ENCODE measurements at regions not wholly inside any gene's neighbourhood (a gene's known extent, or its start where the extent isn't known, plus 50 kb on each side); places are given as distances from the start of the nearest gene placed in this dataset.

DNA sequence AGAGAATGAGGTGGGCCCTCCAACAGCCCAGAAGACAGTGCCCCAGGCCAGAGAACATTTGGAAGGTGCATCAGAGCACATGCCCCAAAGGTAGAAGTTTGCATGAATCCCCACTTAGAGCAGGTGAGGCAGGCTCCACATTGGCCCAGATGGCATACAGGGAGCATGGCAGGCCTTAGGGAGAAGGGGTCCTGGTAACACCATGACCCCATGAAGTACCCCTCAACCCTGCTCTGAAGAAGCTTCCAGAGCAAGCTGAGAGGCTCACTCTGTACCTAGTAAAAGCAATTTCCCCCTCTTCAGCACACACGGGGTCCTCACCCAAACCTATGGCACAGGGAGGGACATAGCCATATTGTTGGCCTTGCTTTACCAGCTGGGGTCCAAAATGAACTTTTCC, 162.6 kb downstream of the BUB3 start:
- TF ChIP-seq EZH2 (IDR thresholded peaks at IDR 0.05) = no peak
- TF ChIP-seq, protein P1, sequence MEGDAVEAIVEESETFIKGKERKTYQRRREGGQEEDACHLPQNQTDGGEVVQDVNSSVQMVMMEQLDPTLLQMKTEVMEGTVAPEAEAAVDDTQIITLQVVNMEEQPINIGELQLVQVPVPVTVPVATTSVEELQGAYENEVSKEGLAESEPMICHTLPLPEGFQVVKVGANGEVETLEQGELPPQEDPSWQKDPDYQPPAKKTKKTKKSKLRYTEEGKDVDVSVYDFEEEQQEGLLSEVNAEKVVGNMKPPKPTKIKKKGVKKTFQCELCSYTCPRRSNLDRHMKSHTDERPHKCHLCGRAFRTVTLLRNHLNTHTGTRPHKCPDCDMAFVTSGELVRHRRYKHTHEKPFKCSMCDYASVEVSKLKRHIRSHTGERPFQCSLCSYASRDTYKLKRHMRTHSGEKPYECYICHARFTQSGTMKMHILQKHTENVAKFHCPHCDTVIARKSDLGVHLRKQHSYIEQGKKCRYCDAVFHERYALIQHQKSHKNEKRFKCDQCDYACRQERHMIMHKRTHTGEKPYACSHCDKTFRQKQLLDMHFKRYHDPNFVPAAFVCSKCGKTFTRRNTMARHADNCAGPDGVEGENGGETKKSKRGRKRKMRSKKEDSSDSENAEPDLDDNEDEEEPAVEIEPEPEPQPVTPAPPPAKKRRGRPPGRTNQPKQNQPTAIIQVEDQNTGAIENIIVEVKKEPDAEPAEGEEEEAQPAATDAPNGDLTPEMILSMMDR (IDR thresholded peaks at IDR 0.05) = no peak
- TF ChIP-seq EZH2phosphoT487 (IDR thresholded peaks at IDR 0.05) = no peak
- Histone ChIP-seq H3K9me3 (ENCODE audit: low read depth) (no peaks in the 10 kb centered on the region), H3K79me2 (ENCODE audit: low read depth) (no peaks in the 10 kb centered on the region), H3F3A (ENCODE audit: low read depth) (no peaks in the 10 kb centered on the region), H3K4me3 (no peak overlapping the region), H3K9ac (no peak overlapping the region), H3K36me3 (no peaks in the 10 kb centered on the region), H2AFZ (replicated peaks) (no peak overlapping the region), H4K20me1 (ENCODE audit: low read depth) (no peaks in the 10 kb centered on the region), H3K4me1 (peaks cover 26% of the 10 kb centered on the region), H3K27ac (no peak overlapping the region), H3K4me2 (no peak overlapping the region), H3K27me3 (no peaks in the 10 kb centered on the region)
- Mint-ChIP-seq H3K4me1 (no peaks in the 10 kb centered on the region), H3K36me3 (no peaks in the 10 kb centered on the region), H3K4me3 (no peak overlapping the region), H3K27ac (no peak overlapping the region), H3K9me3 (no peaks in the 10 kb centered on the region), H3K27me3 (ENCODE audit: insufficient read depth, low read depth) (no peaks in the 10 kb centered on the region)
- DNase-seq (ENCODE audit: low spot score) = no peak

GRCh38 chr10:123318516-123318915, 164.3 kb downstream of the BUB3 start:
- Mint-ChIP-seq H3K36me3 (no peaks in the 10 kb centered on the region), H3K4me1 (no peaks in the 10 kb centered on the region), H3K4me3 (no peak overlapping the region), H3K27ac (no peak overlapping the region), H3K9me3 (no peaks in the 10 kb centered on the region), H3K27me3 (ENCODE audit: insufficient read depth, low read depth) (no peaks in the 10 kb centered on the region)
- Histone ChIP-seq H3K27ac (no peak overlapping the region), H2AFZ (replicated peaks) (no peak overlapping the region), H3K9me3 (ENCODE audit: low read depth) (no peaks in the 10 kb centered on the region), H3K4me1 (peaks cover 12% of the 10 kb centered on the region), H3K36me3 (no peaks in the 10 kb centered on the region), H3K4me3 (no peak overlapping the region), H3F3A (ENCODE audit: low read depth) (no peaks in the 10 kb centered on the region), H3K79me2 (ENCODE audit: low read depth) (no peaks in the 10 kb centered on the region), H3K27me3 (no peaks in the 10 kb centered on the region), H4K20me1 (ENCODE audit: low read depth) (no peaks in the 10 kb centered on the region), H3K4me2 (no peak overlapping the region), H3K9ac (no peak overlapping the region)
- TF ChIP-seq, protein P1 (IDR thresholded peaks at IDR 0.05) = no peak
- TF ChIP-seq EZH2phosphoT487 (IDR thresholded peaks at IDR 0.05) = no peak
- TF ChIP-seq EZH2 (IDR thresholded peaks at IDR 0.05) = no peak
- DNase-seq (ENCODE audit: low spot score) = no peak

GRCh38 chr10:123320091-123320490, 165.9 kb downstream of the BUB3 start:
- Histone ChIP-seq H3K4me2 (no peak overlapping the region), H3K27me3 (no peaks in the 10 kb centered on the region), H4K20me1 (ENCODE audit: low read depth) (no peaks in the 10 kb centered on the region), H2AFZ (replicated peaks) (no peak overlapping the region), H3K9ac (no peak overlapping the region), H3K36me3 (no peaks in the 10 kb centered on the region), H3K27ac (no peak overlapping the region), H3K79me2 (ENCODE audit: low read depth) (no peaks in the 10 kb centered on the region), H3K4me1 (no peaks in the 10 kb centered on the region), H3K9me3 (ENCODE audit: low read depth) (no peaks in the 10 kb centered on the region), H3F3A (ENCODE audit: low read depth) (no peaks in the 10 kb centered on the region), H3K4me3 (no peak overlapping the region)
- Mint-ChIP-seq H3K36me3 (no peaks in the 10 kb centered on the region), H3K4me1 (no peaks in the 10 kb centered on the region), H3K27ac (no peak overlapping the region), H3K27me3 (ENCODE audit: insufficient read depth, low read depth) (no peaks in the 10 kb centered on the region), H3K4me3 (no peak overlapping the region), H3K9me3 (no peaks in the 10 kb centered on the region)
- no peak for DNase-seq (ENCODE audit: low spot score)
- TF ChIP-seq, protein P1 (IDR thresholded peaks at IDR 0.05) = no peak
- TF ChIP-seq EZH2 (IDR thresholded peaks at IDR 0.05) (no peak), EZH2phosphoT487 (IDR thresholded peaks at IDR 0.05) (no peak)

Data from neural progenitor cell (in vitro differentiated cells).